Dedifferentiated amniotic fluid mesenchymal stem cell (primary cell): ENCODE measurements at regions not wholly inside any gene's neighbourhood (a gene's known extent, or its start where the extent isn't known, plus 50 kb on each side); places are given as distances from the start of the nearest gene placed in this dataset.

Source experiments
- DNase-seq: peaks from one replicate; pipeline ENCODE4 v3.0.0-alpha.2; 2016; ENCODE audit errors: extremely low spot score

DNA sequence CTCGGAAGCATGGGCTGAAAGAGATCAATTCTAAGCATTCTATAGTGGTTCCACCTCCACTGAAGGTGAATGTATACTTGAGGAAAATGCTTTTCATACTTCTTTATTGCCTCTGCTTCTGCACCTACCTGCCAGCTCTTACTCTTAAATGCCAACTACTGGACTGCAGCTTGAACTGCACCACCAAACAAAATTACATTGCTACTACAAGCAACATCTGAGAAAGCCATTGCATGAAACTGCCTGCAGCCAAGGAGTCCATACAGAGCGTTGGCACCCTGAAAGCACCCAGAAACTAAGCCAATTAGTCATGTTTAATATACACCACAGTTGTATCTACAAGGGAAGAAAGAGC is 440.9 kb downstream of the BTBD3 start:
- DNase-seq = no peak

DNA sequence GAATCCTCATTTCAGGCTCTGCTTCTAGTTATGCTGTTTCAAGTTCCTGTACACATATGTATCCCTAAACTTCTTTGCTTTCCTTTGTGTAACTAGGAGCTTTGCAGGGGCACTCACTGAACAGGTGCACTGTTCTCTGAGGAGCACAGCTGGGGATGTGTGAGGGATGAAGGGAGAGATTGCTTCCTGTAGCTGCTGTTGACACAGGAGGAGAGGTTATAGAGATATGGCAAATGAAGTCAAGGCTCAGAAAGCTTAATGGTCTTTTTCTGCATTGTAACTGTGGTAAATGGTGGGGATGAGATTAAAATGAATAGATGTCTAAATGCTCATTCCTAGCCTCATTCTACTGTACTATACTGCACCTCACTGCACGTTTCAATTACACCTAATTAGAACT is 454.3 kb downstream of the BTBD3 start:
- no peak for DNase-seq

DNA sequence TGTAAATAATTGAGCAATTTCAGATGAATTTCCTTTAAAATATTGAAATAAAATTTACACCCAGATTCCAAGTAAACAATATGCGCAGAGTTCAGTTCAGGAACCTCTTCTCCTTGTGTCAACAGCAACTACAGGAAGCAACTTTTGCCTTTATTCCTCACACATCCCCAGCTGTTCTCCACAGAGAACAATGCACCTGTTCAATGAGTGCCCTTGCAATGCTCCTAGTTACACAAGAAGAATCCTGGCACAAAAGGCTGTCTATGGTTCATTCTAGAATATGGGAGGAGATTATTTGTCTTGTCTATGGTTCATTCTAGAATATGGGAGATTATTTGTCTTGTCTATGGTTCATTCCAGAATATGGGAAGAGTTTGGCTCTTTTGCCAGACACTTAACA is 454.9 kb downstream of the BTBD3 start:
- no peak for DNase-seq

DNA sequence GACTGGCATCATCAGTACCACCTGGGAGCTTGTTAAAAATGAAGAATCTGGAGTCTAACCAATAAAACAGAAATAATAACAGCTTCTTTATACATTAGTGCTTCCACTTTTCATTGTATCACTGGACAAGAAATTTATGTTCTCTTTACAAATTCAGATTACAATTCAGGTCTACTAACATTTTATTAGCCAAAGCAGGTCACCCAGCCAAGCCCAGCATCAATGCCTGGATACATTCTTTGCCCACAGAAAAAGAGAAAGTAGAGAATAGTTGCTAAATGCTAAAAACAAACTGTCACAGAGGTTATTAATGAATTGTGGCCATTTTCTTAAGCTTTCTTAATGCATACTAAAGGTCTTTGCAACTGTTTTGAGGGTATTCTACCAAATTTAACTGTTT is 458.3 kb downstream of the BTBD3 start:
- no peak for DNase-seq

GRCh38 chr20:12383821-12384220 is 466.1 kb downstream of the BTBD3 start:
- no peak for DNase-seq

DNA sequence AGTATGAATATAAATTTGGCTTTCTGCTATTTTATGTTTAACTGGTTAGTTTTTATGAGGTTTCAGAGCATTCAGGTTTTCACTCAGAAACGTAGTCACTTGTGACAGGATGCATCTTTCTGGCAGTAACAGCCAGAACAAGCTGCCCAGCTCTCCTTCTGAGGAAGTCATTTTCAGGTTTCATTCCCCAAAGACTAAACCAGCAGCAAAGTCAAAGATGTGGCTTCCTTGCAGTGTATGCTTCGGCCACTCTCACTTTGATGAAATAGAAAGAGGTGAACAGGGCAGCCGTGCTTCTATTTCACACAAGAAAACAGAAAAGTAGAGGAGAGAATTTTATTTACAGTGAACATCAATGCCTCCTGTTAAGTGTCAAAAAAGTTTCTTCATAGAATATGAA is 469.1 kb downstream of the BTBD3 start:
- no peak for DNase-seq

- no peak for DNase-seq
These were observed 473.4 kb downstream of the BTBD3 start for GRCh38 chr20:12391099-12391498.

GRCh38 chr20:12394786-12395185 is 477.1 kb downstream of the BTBD3 start:
- no peak for DNase-seq

- DNase-seq = no peak
These were observed 477.7 kb downstream of the BTBD3 start for GRCh38 chr20:12395353-12395752.

DNA sequence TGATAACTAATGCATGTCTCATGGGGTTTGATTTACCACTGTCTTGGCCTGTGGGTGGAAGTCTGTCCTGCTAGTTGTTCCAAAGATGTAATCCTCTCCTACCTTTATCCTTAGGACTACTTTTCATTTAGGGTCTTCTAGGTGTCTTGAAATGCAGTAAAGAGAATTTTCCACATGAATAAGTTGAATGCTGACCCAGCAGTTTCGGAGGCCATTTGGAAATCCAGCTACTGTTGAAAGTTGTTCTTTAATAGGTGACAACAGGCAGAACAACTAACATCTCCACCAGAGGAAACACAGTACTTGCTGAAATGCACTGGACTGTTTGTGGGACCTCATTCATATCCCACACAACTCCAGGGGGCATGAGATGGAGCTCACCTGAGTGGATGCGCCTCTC is 478.1 kb downstream of the BTBD3 start:
- DNase-seq = no peak

- DNase-seq = no peak
These were observed 481.6 kb downstream of the BTBD3 start for GRCh38 chr20:12399110-12399836.

DNA sequence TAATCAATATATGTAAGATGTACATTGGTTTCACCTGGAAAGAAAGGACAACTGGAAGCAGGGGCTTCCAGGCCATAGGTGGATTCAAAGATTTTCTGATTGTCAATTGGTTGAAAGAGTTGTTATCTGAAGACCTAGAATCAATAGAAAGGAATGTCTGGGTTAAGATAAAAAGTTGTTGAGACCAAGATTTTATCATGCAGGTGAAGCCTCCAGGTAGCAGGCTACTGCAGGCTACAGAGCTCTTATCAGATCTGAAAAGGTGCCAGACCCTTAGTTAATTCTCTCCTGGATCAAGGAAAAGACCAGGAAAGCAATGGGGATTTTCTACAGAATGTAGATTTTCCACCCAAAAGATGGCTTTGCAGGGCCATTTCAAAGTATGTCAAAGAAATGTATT is 487.2 kb downstream of the BTBD3 start:
- no peak for DNase-seq

GRCh38 chr20:12406978-12407377 is 489.3 kb downstream of the BTBD3 start:
- no peak for DNase-seq

DNA sequence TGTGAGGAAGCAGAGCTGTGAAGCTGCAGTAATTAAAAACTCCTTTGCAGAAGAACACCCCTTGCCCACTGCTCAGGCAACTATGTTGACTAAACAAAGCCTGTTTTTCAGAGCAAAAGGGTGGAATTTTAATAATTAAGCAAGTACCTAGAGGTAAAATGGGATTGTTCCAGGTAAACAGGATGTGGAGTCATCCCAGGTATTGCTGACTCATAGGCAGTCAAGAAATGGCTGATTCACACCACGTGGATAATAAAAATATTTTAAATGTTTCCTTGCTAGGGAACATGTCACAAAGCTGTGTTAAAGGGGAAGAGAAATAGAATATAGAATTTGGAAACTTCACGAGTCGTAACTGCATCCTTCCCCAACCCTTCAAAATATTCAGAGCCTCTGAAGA is 491.8 kb downstream of the BTBD3 start:
- no peak for DNase-seq

DNA sequence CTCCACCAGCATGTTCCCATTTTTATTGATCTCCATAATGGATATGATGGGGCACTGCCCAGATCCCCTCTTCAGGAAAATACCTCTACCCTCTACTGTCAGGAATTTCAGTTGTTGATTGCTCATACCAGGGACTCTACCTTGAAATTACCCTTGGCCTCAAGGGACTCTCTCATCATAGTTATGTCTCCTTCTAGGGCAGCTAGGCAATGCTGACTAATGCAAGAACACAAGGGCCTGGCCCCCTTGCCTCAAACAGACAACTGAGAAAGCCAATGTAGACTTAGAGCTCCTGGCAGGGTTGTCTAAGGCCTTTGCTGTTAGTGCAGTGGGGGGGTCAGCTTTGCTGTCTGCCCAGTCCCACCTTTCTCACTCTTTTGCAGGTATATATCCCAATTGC is 493.1 kb downstream of the BTBD3 start:
- no peak for DNase-seq

GRCh38 chr20:12411246-12411940 is 493.7 kb downstream of the BTBD3 start:
- no peak for DNase-seq

DNA sequence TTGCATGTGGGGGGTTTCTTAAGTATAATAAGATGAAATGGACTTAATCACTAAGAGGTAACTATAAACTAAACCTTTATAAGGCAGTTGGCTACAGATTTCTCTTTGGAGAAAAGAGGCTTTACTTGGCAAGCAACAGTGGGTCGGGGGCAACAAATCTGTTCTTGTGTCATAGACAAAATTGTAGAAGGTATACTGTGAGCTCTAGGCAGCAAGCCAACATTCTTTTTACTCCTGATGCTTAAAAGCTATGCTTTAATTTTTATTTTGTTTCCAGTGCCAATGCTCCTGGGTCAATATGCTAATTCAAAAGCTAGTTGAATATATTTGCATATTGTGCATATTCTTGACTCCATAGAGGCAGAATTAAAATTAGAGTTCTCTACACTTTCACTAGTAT is 495.4 kb downstream of the BTBD3 start:
- DNase-seq = no peak

GRCh38 chr20:12414446-12415274 is 497.0 kb downstream of the BTBD3 start:
- DNase-seq = no peak

GRCh38 chr20:12416281-12416680 is 498.6 kb downstream of the BTBD3 start:
- no peak for DNase-seq

DNA sequence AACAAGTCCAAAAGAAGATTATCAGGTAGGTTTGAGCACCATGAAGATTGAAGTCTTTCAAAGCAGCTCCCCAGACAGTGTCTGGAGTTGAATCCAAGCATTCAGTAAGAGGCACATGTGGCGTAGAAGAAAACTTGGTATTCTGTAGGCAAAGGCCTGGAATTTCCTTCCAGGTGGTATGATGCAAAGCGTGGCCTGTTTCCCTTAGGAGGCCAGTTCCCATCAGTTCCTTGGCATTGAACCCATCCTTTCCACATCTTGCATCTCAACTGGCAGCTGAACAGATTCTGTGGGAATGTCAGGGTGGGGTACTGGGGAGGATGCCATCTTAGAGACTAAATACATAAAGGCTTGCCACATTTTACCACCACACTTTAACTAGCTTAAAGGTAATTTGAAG is 516.0 kb downstream of the BTBD3 start:
- no peak for DNase-seq

- no peak for DNase-seq
These were observed 517.0 kb downstream of the BTBD3 start for GRCh38 chr20:12434672-12435071.

DNA sequence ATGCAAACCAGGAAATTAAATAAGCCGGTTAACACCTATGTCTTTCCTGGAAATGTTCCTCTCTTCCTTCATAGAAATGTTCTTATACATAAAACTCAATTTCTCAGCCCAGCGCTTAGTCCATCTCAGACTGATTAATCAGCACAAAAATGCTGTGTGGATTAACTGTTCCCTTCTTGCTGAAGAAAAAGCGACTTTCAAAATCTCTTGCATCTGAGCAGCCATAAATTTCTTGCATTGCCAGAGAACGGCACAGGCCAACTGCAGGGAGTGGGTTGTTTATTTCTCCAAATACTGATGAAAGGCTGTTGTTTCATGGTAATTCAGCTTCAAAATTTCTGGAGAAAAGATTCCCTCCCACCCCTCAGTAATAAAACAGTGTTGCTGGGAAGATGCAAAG is 517.6 kb downstream of the BTBD3 start:
- DNase-seq = no peak

- no peak for DNase-seq
These were observed 536.0 kb downstream of the BTBD3 start for GRCh38 chr20:12453711-12454110.
